NCI-H2081 treated with DMSO at 0.1 percent for 48 hours (cell line): ENCODE measurements at regions not wholly inside any gene's neighbourhood (a gene's known extent, or its start where the extent isn't known, plus 50 kb on each side); places are given as distances from the start of the nearest gene placed in this dataset.
A peak's percentile ranks its signal among the peaks of the same experiment; 100 is the strongest.

ENCODE experiments used
- DNase-seq: peaks from one replicate; lab custom pipeline; 2025; lab: John Stamatoyannopoulos, UW

DNA sequence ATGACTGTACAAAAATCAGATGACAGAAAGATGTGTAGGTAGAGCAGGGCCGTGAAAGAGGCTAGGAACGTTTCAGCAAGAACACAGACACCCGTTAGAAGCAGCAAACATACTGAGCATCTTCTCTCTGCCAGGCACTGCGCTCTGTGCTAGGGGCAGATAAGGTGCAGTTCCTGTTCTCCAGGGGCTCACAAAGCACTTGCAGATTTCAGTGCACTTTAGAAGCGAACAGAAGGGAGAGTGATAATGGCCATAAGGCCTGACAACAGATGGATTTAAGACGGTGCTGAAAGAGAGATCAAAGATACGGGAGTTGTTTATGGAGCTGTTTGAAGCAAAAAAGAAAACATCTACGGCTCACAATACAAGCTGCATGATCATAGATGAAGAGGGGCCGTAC lies 200.3 kb upstream of the FOXD3 start:
- no peak for DNase-seq

DNA sequence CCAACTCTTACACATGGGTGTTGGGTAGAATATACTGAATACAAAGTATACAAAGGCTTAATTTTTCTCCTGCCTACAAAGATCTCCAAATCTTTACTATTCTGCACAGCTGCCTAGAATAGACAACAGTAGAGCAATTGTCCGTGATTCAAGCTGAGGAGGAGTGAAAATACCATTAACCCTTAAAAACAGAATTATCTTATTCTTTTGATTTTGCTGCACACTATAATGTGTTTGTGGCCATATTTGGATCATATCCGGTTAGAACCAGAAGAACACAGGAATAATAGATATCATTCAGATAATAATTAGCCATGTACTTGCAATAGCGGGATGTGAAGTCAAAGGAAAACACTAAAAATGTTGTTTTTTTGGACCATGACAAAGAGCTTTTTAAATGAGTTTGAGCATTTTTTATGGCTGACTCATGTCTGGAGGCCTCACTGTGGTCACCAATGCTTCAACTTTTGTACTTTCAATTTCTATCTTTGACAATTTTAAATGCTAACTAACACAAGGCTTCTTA lies 197.6 kb upstream of the FOXD3 start:
- DNase-seq = no peak

DNA sequence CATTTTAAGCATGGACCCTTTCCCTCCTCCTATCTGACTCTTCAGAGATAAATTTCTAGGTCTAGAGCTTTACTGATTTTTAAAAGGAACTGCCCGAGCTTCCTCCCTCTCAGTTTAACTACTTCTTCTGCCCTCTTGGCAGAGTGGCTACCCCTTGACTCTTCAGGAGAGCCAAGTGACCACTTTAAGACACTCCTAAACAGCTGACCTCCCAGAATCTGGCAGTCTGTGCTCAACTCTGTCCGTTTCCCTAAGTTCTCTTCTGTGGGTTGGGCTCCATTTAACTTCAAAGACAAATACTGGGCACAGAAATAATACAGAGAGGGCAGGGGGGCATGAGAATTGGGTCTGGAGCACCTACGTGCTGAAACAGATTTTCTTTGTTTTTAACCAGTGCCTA lies 196.3 kb upstream of the FOXD3 start:
- no peak for DNase-seq

GRCh38 chr1:63127376-63127775 lies 195.0 kb upstream of the FOXD3 start:
- DNase-seq = no peak

GRCh38 chr1:63128556-63128955 lies 193.8 kb upstream of the FOXD3 start:
- no peak for DNase-seq

DNA sequence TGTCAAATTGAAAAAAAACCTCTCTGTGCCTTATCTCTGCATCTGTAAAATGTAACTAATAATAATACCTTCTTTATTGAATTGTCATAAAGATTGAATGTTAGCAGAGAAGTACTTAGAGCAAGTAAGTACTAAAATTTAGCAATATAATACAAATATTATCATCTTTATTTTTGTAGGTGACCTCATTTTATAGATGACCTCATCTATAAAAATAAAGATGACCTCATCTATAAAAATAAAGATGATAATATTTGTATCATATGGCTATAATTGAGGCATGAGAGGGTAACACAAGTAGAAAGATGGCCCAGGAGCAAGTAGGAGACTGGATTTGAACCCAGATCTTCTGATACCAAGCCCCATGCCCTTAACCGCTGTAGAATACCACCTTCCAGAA lies 193.2 kb upstream of the FOXD3 start:
- no peak for DNase-seq

GRCh38 chr1:63129855-63130254 lies 192.5 kb upstream of the FOXD3 start:
- DNase-seq = no peak

- no peak for DNase-seq
These were observed 187.7 kb upstream of the FOXD3 start for GRCh38 chr1:63134501-63135173.

- no peak for DNase-seq
These were observed 187.2 kb upstream of the FOXD3 start for GRCh38 chr1:63135174-63135512.

DNA sequence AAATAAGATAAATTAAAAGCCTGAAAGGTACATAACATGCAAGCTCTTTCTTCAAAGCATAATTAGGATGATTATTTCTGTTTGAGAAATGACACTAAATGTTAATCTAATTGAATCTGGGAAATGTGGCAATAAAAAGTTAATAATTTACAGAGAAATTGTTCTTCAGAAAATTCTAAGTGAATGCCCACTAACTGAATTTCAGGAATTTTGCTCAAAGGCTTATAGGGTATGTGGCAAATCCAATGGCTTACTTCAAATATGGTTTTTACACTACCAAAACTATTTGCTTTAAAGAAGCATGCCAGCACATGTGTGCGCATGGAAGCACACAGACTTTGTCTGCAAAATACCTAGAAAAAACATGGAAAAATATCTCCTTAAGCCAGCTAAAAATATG lies 186.6 kb upstream of the FOXD3 start:
- DNase-seq = no peak

- no peak for DNase-seq
These were observed 180.4 kb upstream of the FOXD3 start for GRCh38 chr1:63142001-63142400.

- no peak for DNase-seq
These were observed 178.9 kb upstream of the FOXD3 start for GRCh38 chr1:63143482-63143881.

- no peak for DNase-seq
These were observed 174.6 kb upstream of the FOXD3 start for GRCh38 chr1:63147783-63148182.

GRCh38 chr1:63148825-63149645 lies 173.3 kb upstream of the FOXD3 start:
- no peak for DNase-seq

DNA sequence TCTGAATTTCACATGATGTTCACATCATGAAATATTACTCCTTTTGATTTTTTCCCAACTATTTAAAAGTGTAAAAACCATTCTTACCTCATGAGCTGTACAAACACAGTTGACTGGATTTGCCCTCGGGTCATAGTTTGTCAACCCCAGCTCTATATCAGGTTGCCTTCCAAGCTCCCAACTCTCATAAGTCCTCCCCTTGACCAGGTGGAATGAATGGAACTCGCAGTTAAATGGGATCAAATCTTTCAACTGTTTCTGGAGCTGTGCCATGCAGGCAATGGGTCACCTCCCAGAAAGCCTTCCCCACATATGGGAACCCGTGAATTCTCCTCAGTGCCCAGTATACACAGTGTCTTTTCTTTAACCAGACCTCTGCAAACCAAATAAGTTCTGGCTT lies 169.8 kb upstream of the FOXD3 start:
- DNase-seq = no peak

DNA sequence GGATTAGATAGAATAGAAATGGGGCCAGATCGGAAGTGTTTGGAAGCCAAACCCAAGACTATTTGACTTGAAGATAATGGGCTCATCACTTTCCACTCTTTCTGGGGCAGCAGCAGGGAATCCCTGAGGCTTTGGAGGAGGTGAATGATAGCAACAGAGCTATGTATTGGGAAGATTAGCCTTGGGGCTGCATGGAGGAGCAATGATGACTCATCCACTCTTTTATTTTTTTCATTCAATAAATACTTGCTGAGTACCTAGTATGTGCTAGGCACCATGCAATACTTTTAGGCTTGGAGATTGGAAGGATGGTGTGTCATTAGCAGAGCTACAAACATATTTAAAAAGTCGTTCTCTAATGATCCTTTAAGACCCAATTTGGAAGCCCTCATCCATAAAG lies 166.9 kb upstream of the FOXD3 start:
- DNase-seq = no peak

- no peak for DNase-seq
These were observed 165.3 kb upstream of the FOXD3 start for GRCh38 chr1:63157085-63157484.

DNA sequence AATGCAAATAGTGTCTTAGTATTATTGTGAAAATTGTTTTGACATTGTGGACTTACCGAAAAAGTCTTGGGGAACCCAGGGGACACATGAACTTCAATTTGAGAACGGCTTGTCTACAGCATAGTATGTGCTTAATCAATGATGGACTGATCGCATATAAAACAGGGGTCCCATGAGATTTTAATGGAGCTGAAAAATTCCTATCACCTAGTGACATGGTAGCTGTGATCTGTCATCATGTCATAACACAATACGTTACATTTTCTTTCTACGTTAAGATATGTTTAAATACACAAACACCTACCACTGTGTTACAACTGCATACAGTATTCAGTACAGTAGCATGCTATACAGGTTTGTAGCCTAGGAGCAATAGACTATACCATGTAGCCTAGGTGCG lies 153.3 kb upstream of the FOXD3 start:
- no peak for DNase-seq

- no peak for DNase-seq
These were observed 149.2 kb upstream of the FOXD3 start for GRCh38 chr1:63173161-63173560.

DNA sequence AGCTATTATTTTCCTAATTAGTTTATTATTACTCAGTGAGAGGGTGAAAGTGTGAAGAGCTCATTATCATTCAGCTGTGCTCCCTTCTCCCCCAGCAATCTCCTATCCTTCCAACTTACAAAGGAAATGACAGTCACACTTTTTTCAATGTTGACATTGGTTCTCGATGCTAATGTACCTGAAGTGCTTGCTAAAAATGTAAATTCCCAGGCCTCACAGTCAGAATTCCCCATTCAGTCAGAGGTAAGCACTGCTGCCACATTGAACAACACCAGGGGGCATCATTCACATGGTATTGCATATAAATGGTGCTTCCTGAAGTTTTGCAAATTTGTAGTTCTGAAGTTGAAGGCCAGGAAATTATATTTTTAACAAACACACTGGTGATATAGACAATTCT lies 132.7 kb upstream of the FOXD3 start:
- DNase-seq = peak; percentile 38

- DNase-seq = no peak
These were observed 132.2 kb upstream of the FOXD3 start for GRCh38 chr1:63190171-63190570.

DNA sequence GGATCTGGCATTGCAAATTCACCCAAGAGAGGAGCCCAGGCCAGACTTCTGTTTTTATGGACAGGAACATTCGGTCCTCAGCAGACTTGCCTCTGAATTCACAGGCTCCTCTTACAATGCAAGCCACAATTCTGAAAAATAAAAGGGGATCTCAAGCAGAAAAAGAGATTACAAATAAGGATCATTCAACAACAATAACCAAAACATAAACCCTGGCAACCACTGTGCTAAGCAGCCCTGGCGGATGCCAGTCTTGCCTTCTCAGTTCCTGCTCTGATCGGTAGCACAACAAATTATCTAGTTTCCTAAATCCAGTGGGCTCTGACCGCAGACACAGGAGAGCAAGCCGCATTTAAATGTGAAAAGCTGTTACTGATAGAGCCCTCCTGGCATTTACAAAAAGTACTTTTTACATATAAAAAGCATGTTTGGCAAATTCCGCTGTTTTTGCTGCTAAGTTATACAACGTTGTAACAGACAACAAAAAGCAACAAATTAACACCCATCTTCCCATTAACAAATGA lies 123.4 kb upstream of the FOXD3 start:
- DNase-seq = no peak

DNA sequence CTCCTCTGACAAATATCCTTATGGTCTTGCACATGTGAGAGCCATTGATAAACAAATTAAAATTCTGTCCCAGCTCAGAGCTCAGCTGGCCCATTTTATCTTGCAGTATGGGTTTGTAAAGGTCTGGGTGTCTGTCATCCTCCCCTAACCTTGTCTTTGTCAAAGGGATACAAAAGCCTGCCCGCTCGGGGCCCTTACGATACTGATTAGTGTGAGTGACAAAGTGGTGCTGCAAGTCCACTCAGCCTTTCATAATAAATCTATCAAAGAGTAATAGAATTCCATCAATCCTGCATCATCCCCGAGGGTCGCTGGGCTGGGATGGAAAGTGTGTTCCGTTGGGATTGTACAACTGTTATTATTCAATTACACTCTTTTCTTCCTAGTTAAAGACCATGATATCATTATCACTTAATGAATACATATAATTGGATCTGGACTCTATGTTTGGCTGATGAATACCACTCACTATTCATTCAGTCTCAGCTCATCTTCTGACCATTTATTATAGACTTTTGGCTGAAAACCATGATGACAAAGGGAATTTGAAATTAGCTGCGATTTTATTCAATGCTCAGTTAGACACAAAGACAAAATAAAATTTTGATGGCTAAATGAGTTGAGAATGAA lies 122.5 kb upstream of the FOXD3 start:
- no peak for DNase-seq
